ENCODE measurements at regions not wholly inside any gene's neighbourhood (a gene's known extent, or its start where the extent isn't known, plus 50 kb on each side); places are given as distances from the start of the nearest gene placed in this dataset.

DNA sequence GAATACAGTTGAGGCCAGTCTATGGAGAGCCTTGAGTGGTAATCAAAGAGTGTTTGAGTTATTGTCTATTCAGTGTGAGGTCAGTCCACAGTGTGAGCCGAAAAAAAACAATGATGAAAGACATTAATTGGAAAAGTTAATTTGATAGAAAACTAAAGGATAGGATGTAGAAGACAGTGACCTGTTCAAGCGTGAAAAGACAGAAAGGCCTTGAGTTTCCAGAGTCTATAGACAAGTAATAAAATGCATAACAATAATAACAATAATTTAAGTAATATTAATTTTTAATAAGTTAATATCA, 90.4 kb downstream of the SLC30A10 start:
- TF ChIP-seq POLR2A (IDR thresholded peaks at IDR 0.05; ENCODE audit: low read length) (no peak), GATA1 (IDR thresholded peaks at IDR 0.05; ENCODE audit: low read depth, low read length) (no peak)
